HCT116 (cell line): ENCODE measurements at regions not wholly inside any gene's neighbourhood (a gene's known extent, or its start where the extent isn't known, plus 50 kb on each side); places are given as distances from the start of the nearest gene placed in this dataset.

ENCODE experiments used
- ATF3 ChIP-seq: IDR thresholded peaks from 2 replicates; pipeline ENCODE4 v1.6.1; 2012
- POLR2A ChIP-seq: IDR thresholded peaks from 2 replicates; pipeline ENCODE4 v1.7.0; 2011; ENCODE audit warnings: borderline replicate concordance; ENCODE audit not compliant: insufficient read depth, insufficient read length; ENCODE audit errors: extremely low read depth
- REST ChIP-seq: IDR thresholded peaks from 2 replicates; pipeline ENCODE4 v1.6.1; 2012; ENCODE audit warnings: low read depth
- TF ChIP-seq, protein P1 (sequence below), 3 experiments: fragments of 200-600 bp in 1 of 3; sonication (generic) in 1 of 3; IDR thresholded peaks in 2 of 3; conservative IDR thresholded peaks in 1 of 3; 2 replicates each; pipeline ENCODE4 v1.5.1; 2012 to 2017; ENCODE audit warnings: low read depth in 2 of 3, low read length in 2 of 3, antibody characterized with exemption in 1 of 3, borderline replicate concordance in 1 of 3, control low read depth in 1 of 3, mild to moderate bottlenecking in 1 of 3, mixed read lengths in 1 of 3, mixed run types in 1 of 3, moderate library complexity in 1 of 3; ENCODE audit not compliant: insufficient read depth in 1 of 3

- TF ChIP-seq POLR2A: no peak
- TF ChIP-seq REST: no peak
- no peak for TF ChIP-seq ATF3
- TF ChIP-seq, protein P1, sequence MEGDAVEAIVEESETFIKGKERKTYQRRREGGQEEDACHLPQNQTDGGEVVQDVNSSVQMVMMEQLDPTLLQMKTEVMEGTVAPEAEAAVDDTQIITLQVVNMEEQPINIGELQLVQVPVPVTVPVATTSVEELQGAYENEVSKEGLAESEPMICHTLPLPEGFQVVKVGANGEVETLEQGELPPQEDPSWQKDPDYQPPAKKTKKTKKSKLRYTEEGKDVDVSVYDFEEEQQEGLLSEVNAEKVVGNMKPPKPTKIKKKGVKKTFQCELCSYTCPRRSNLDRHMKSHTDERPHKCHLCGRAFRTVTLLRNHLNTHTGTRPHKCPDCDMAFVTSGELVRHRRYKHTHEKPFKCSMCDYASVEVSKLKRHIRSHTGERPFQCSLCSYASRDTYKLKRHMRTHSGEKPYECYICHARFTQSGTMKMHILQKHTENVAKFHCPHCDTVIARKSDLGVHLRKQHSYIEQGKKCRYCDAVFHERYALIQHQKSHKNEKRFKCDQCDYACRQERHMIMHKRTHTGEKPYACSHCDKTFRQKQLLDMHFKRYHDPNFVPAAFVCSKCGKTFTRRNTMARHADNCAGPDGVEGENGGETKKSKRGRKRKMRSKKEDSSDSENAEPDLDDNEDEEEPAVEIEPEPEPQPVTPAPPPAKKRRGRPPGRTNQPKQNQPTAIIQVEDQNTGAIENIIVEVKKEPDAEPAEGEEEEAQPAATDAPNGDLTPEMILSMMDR (IDR thresholded peaks at IDR 0.05 in 2 of 3, conservative IDR thresholded peaks at IDR 0.05 in 1 of 3; ENCODE audit: borderline replicate concordance in 1 of 3, insufficient read depth in 1 of 3, low read depth in 2 of 3, low read length in 2 of 3): no peak
Observed at GRCh38 chr5:92795633-92796032, 785.4 kb downstream of the NR2F1-AS1 start.
